ENCODE measurements at regions not wholly inside any gene's neighbourhood (a gene's known extent, or its start where the extent isn't known, plus 50 kb on each side); places are given as distances from the start of the nearest gene placed in this dataset.

- no peaks in the 10 kb centered on the region for H3K79me2 ChIP-seq (ENCODE audit: control insufficient read depth, insufficient read depth, low read length)
- FAIRE-seq = no peak
- no peak for DNase-seq (ENCODE audit: low read depth, low spot score)
- no peaks in the 10 kb centered on the region for H3K9me3 ChIP-seq (replicated peaks; ENCODE audit: control insufficient read depth, insufficient read depth, low read length)
- no peak overlapping the region for H3K4me3 ChIP-seq (replicated peaks in 1 of 3; ENCODE audit: insufficient read depth in 1 of 3, low read depth in 1 of 3, low read length in 3 of 3)
- no peak overlapping the region for H2AFZ ChIP-seq (ENCODE audit: low read depth, low read length)
- H3K4me2 ChIP-seq (ENCODE audit: insufficient read depth, low read length) = no peak overlapping the region
- H3K27ac ChIP-seq (ENCODE audit: insufficient read depth, low read depth, low read length) = no peak overlapping the region
- intact Hi-C loops (cut with micrococcal nuclease) = no loop called here
- TF ChIP-seq EZH2 (IDR thresholded peaks at IDR 0.05; ENCODE audit: borderline replicate concordance, low read depth, low read length, severe bottlenecking) (no peak), JUN (IDR thresholded peaks at IDR 0.05; ENCODE audit: borderline replicate concordance, insufficient read depth, insufficient read length, low read depth) (no peak)
- H3K36me3 ChIP-seq (ENCODE audit: control insufficient read depth in 2 of 2, extremely low read depth in 1 of 2, insufficient read depth in 2 of 2, low read length in 2 of 2) = no peaks in the 10 kb centered on the region
- dilution Hi-C loops (cut with MboI; ENCODE audit: extremely low pct_ligation_motif_present, low sequenced_read_pairs) = no loop called here
- ChIA-PET POLR2A (no interaction called here), CTCF (no interaction called here)
- H3K4me1 ChIP-seq (ENCODE audit: control insufficient read depth, extremely low read depth, insufficient read depth, low read length) = no peaks in the 10 kb centered on the region
- H3K9me1 ChIP-seq (replicated peaks; ENCODE audit: control insufficient read depth, extremely low read depth, insufficient read depth, low read length) = no peaks in the 10 kb centered on the region
- H3K9ac ChIP-seq (replicated peaks; ENCODE audit: extremely low read depth, insufficient read depth, low read length) = no peak overlapping the region
- H3K27me3 ChIP-seq (ENCODE audit: control insufficient read depth in 2 of 2, insufficient read depth in 2 of 2, low read length in 2 of 2) = no peaks in the 10 kb centered on the region
- BruUV-seq (replicated peaks) = no TSS peak
- no peaks in the 10 kb centered on the region for H4K20me1 ChIP-seq (replicated peaks; ENCODE audit: control insufficient read depth, extremely low read depth, insufficient read depth, low read length)
Measured at GRCh38 chr9:134233022-134233421, 68.7 kb upstream of the RNU6ATAC start.

- Histone ChIP-seq H4K20me1 (replicated peaks; ENCODE audit: control insufficient read depth, extremely low read depth, insufficient read depth, low read length) (no peaks in the 10 kb centered on the region), H2AFZ (ENCODE audit: low read depth, low read length) (no peak overlapping the region), H3K27ac (ENCODE audit: insufficient read depth, low read depth, low read length) (no peak overlapping the region), H3K9me3 (replicated peaks; ENCODE audit: control insufficient read depth, insufficient read depth, low read length) (no peaks in the 10 kb centered on the region), H3K36me3 (ENCODE audit: control insufficient read depth in 2 of 2, extremely low read depth in 1 of 2, insufficient read depth in 2 of 2, low read length in 2 of 2) (no peaks in the 10 kb centered on the region), H3K27me3 (ENCODE audit: control insufficient read depth in 2 of 2, insufficient read depth in 2 of 2, low read length in 2 of 2) (no peaks in the 10 kb centered on the region), H3K4me2 (ENCODE audit: insufficient read depth, low read length) (no peak overlapping the region), H3K4me1 (ENCODE audit: control insufficient read depth, extremely low read depth, insufficient read depth, low read length) (no peaks in the 10 kb centered on the region), H3K9me1 (replicated peaks; ENCODE audit: control insufficient read depth, extremely low read depth, insufficient read depth, low read length) (no peaks in the 10 kb centered on the region), H3K9ac (replicated peaks; ENCODE audit: extremely low read depth, insufficient read depth, low read length) (no peak overlapping the region), H3K79me2 (ENCODE audit: control insufficient read depth, insufficient read depth, low read length) (no peaks in the 10 kb centered on the region), H3K4me3 (replicated peaks in 1 of 3; ENCODE audit: insufficient read depth in 1 of 3, low read depth in 1 of 3, low read length in 3 of 3) (no peak overlapping the region)
- no peak for DNase-seq (ENCODE audit: low read depth, low spot score)
- BruUV-seq (replicated peaks) = no TSS peak
- CTCF ChIA-PET = no interaction called here
- intact Hi-C loops (cut with micrococcal nuclease) = no loop called here
- no peak for TF ChIP-seq GATA2 (IDR thresholded peaks at IDR 0.05; ENCODE audit: insufficient read depth, insufficient read length, low read depth, low read length)
- TF ChIP-seq JUN (IDR thresholded peaks at IDR 0.05; ENCODE audit: borderline replicate concordance, insufficient read depth, insufficient read length, low read depth) = no peak
- TF ChIP-seq POLR2AphosphoS5 (IDR thresholded peaks at IDR 0.05; ENCODE audit: insufficient read depth, low read depth, low read length) = no peak
- TF ChIP-seq MYC (IDR thresholded peaks at IDR 0.05; ENCODE audit: low read depth, low read length) = no peak
- TF ChIP-seq POLR2A (IDR thresholded peaks at IDR 0.05; ENCODE audit: low read depth, low read length) = no peak
- no peak for TF ChIP-seq FOS (IDR thresholded peaks at IDR 0.05; ENCODE audit: borderline replicate concordance, insufficient read depth, low read length)
- TF ChIP-seq EZH2 (IDR thresholded peaks at IDR 0.05; ENCODE audit: borderline replicate concordance, low read depth, low read length, severe bottlenecking) = no peak
- no peak for TF ChIP-seq CTCF (IDR thresholded peaks at IDR 0.05; ENCODE audit: extremely low read depth in 1 of 2, insufficient read depth in 1 of 2, low read depth in 1 of 2, low read length in 2 of 2)
- no peak for TF ChIP-seq MAX (IDR thresholded peaks at IDR 0.05; ENCODE audit: insufficient read depth, insufficient read length)
- dilution Hi-C loops (cut with MboI; ENCODE audit: extremely low pct_ligation_motif_present, low sequenced_read_pairs) = no loop called here
- no peak for FAIRE-seq
- POLR2A ChIA-PET = no interaction called here
Measured at GRCh38 chr9:134234001-134234660, 69.8 kb upstream of the RNU6ATAC start.

Measured in endothelial cell of umbilical vein (primary cell).